ENCODE measurements at regions not wholly inside any gene's neighbourhood (a gene's known extent, or its start where the extent isn't known, plus 50 kb on each side); places are given as distances from the start of the nearest gene placed in this dataset.
"Not testable (repeated sequence)": the region's sequence is repeated elsewhere in the genome, so short reads cannot be mapped to it uniquely, and the experiment has no call there.

DNA sequence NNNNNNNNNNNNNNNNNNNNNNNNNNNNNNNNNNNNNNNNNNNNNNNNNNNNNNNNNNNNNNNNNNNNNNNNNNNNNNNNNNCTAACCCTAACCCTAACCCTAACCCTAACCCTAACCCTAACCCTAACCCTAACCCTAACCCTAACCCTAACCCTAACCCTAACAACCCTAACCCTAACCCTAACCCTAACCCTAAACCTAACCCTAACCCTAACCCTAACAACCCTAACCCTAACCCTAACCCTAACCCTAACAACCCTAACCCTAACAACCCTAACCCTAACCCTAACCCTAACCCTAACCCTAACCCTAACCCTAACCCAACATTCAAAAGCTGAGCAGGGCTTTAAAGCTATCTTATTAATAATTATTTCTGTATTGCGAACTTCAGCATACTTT, 182.5 kb upstream of the FAM20C start:
- not testable (repeated sequence) for DNase-seq

DNA sequence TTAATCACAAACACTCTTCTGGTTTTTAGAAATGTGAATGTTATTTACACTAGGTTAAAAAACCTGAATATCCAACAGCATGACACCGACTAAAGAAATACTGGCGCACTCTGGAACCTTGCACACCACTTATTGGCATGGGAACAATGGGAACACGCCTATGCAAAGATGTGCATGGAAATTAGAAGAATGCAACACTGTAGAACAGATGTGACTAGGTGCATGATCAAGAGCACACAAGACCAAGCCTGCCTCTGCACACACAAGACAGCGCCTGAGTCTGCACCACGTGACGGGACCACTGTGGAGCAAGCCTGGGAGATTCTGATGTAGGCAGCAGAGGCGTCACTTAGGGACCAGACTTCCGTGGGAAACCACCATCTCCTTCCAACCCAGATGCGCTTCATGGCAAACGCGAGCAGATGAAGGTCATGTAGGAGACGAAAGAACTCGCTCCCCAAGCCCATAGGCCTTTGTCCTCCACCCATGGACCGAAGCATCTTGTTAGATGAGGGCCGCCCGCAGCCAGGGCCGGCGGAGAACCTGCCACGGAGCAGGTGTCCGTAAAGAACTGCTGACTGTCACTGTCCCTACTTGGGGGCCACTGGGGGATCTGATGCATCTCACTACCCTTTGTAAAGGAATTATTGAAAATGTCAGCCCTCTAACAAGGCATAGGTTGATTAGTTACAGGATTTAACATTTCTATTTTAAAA, 159.6 kb upstream of the FAM20C start:
- DNase-seq, result not testable (repeated sequence)

DNA sequence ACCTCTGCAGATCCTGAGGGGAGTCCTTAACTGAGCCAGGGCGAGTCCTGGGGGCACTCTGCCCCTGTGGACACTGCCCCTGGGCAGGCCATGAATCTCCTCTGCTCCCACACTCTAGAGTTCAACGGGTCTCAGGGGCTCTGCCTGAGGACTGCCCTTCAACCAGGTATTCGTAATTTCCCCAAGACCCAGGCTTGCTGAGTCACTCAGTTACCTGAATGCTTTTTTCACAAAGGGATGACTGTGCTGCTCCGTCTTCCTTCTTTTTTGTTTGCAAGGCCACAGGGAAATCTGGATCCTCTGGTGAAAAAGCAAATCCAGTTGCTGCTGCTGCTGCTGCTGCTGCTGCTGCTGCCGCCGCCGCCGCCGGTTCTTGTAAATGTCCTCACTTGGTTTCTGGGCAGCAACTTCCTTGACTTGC, 157.2 kb upstream of the FAM20C start:
- DNase-seq, result not testable (repeated sequence)

DNA sequence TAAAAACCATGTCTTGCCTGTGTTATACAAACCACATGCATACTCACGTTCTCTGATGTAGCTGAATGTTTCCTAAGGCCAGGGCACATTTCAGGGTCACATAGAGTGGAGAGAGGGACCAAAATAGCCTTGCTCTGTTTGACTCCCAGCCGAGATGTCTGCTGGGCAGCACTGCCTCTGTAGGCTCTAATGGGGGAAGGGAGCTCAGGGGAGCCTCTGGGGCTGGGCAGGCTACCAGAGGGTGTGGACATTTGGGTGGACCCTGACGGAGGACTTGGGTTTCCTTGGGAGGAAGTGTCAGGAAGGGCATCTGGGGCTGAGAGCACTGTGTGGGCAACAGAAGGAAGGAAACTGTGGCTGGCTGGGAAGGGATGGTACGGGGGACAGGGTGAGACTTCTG, 155.8 kb upstream of the FAM20C start:
- not testable (repeated sequence) for DNase-seq

DNA sequence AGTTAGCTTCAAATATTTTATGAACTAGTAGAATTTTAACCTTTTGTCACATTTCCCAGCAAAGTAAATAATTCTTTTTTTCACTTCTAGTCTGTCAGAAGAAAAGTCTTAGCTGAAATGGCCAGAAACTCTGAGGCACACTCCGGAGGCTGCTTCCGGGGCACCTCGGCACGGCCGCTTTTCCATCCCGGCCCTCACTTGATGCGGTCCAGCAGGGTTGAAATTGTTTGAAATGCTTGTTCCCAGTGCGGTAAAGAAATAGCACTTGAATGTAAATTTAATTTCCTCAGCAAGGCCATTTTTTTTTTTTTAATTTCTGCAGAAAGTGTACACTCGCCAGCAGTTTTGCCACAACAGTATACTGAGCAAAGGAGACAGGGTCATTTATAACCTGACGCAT, 154.7 kb upstream of the FAM20C start:
- not testable (repeated sequence) for DNase-seq

DNA sequence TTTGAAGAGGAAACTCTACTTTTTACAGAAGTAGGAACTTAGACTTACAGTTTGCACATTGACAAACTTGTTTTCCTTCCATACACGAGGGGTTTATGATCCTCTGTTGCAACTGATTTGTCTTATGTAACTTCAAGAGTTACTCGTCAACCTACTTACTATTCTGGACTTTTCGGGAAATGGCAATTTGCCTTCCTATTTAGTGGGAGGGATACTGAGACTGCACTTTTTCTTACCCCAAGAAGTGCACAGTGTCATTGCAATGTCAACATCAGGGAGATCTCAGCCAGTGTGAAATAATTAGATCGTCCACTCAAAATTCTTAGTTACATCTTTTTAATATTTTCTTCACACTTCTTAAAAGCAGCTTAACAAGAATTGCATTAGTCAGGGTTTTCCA, 153.9 kb upstream of the FAM20C start:
- DNase-seq, result not testable (repeated sequence)

DNA sequence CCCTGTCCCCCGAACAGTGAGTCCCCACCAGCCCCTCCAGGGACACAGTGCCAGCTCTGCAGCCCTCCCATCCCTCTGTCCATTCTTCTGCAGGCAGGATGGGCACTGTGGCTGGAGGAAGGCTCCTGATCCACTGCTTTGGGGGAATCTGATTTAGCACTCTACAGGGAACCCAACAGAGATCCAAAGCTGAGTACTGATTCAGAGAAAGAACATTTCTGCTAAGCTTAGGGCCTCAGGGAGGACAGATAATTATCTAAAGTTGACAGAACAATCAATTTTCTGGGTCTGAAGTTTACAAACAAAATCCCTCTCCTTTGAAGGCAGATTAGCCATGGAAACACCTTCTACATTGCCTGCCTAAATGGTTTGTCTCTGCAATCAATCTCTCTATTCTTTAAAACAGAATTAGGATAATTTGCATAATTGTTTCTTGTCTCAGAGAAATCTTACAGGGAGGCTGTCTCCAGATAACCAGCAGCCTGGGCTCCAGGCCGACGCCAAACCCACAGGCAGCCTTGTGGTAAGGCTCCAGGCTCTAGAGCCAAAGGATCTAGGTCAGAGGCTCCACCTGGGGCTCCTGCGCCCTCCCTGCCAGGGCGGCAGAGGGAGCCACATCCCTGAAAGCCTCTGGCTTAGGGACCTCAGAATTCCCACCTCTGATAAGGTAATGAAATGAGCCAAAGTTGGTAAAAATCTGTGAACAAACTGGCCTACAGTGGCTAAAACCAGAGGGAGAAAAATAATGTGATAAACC, 152.2 kb upstream of the FAM20C start:
- DNase-seq, result not testable (repeated sequence)

DNA sequence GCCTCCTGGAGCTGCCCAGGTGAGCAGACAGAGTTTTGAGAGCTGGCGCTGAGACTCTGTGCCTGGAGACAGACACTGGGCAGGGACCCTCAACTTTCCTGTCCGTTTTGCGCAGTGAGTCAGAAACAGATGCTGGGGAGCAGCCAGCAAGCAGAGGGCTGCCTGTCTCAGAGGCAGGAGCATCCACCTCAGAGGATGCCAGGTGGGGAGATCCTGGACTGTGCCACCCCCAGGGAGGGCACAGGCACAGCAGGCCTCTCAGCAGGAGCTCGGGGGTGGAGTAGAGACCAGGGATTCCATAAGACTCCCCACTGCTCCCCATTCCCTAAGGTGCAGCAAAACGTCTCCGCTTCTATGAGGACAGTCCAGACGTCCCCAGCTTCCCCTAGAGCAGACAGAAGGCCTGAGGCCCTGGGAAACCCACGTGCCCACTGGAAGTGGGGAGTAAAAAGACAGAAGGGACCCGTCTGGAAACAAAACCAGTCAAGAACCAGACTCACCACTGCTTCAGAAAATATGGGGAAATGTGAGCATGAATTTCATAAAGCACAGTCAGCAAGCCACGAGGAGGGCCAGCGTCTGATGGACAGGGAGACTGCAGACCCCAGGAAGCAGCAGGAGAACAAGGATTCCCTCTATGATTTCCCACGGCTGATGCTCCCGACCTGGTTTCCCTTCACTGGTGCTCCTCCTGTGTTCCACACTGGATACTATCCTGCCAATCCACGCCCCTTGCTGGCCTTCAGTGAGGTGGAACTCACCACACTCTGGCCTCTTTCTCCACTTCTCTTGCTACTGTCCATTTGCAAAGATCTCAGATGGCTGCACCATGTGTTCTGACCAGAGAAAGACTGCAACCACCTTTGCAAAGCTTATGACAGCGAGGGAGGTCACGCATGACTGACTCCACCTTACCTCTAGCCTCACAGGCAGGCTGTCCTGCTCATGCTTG, 151.3 kb upstream of the FAM20C start:
- DNase-seq, result no peak

DNA sequence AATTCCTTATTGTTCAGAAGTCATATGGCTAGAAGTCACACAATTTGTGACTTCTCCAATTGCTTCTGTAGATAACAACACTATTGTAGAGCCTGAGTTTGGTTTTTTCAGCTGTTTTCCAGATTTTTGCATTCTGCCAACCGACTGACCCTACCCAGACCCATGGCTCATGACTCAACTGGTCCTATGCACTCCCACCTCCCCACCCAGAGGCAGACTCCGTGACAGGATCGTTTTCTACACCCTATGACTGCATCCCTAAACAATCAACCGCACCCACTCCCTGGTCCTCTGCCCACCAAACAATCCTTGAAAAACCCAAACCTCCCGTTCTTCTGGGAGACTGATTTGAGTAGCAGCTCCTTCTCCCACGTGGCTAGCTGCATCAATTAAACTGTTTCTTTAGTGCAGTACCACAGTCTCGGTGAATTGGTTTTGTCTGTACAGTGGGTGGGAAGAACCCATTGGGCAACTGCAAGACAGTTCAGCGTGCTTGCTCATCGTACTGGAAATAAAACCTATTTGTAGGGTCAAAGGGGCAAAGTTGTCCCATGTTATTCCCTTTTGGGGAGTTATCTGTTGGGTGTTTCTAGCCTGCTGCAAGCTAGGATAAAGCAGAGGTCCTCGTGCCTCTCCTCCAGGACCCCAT, 150.3 kb upstream of the FAM20C start:
- DNase-seq, result no peak

DNA sequence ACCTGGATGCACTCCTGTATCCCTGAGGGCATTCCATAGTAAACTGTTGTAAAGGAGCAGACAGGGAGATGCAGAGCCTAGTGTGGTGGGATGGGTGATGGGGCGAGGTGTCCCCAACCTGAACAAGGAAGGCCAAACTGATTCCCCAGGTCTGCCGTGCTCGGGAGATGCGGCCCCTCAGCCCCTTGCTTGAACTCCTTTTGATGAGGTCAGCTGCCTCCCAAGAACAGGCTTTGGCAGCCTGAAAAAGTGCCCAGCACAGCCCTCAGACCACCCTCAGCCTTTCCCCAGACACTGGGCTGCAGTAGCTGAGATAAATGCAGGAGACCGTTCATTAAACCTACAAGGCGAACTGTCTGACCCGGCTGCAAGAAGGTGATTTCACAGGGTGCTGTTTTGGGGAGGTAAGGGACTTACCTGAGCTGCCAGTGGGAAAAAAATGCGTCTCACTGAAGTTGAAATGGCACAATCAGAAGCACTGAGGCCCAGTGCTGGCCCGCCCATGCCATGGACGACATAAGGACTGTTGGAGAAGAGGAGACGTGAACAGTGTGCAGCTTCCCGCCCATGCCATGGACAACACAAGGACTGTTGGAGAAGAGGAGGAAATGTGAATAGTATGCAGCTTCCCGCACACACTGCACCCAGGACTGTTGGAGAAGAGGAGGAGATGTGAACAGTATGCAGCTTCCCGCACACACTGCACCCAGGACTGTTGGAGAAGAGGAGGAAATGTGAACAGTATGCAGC, 148.4 kb upstream of the FAM20C start:
- DNase-seq, result no peak

DNA sequence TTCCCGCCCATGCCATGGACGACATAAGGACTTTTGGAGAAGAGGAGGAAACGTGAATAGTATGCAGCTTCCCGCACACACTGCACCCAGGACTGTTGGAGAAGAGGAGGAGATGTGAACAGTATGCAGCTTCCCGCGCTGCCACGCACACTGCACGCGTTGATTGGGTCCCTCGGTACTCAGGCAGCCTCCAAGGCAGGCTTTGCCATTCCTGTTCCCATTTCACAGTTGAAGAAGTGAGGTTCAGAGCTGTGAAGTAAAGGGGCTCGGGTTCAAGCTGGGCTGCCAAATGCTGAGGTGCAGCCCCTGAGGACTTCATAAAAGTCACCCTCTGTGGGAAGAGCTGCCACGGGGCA, 147.9 kb upstream of the FAM20C start:
- DNase-seq, result no peak

DNA sequence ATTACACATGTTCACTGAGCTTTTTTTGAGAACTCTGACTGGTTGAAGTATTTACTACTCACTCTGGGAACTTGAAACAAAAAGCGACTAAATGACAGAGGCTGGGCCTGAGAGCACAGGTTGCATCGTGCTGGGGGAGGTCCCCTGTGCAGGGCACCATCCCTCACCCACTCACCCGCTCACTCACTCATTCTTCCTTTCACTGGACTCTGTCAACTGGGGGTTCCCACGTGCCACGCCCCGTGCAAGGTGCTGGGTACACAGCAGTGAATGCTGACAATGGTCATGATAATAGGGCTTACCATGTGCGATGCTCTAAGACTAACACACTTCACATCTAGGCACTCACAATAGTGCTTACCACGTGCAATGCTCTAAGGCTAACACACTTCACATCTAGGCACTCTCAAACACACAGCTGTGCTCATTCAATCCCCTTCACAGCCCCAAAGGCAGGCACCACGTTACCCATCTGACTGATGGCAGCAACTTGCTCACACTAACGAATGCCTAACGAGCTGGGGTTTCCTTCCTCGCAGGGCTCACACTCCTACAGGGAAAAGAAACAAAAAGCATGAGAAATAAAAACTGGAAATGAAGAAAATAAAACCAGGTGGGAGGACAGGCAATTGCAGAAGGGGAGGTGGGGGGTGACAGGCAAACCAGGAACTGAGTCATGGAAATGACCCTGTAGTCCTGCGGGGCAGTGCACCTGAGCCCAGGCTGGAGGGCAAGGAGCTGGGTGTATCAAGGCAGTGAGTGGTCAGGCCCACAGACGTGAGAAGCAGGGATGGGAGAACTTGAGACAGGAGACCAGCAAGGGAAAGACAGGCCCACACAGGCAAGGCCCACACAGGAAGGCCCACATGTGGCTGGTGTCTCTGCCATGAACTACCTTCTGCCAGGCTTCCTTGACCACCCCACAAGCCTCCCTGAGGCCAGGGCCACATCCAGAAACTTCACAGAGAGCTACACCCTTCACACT, 147.0 kb upstream of the FAM20C start:
- DNase-seq, result peak; percentile 35

DNA sequence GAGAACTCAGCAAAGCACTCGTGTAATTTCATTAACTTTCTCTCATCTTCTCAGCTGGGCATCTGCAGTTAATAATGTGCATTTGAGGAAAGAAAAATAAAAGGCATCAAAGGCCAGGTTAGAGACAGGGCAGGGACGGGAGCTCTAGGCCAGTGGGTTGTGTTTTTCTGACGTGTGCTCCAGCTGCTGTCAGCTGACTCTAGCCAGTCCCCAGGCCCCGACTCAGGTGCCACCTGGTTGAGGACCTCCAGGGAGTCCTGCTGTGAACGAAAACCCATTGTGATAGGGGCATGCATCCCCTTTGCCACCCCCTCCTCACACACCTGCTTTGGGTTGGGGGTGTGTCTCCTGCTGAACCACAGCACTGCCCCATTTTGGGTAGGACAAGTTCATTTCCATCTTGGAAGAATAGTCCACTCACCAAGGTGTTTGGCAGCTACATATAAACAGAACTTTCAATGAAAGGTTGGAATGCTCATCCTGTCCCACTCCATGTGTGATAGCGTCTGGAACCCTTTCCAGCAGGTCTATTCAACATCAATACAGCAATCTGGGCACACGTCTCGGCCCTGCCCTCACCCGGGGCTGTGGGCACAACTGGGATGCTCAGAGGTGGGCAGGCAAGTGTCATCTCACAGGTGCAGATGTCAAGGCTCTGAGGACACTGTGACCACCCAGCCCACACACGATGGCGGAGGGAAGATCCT, 146.1 kb upstream of the FAM20C start:
- DNase-seq, result no peak

DNA sequence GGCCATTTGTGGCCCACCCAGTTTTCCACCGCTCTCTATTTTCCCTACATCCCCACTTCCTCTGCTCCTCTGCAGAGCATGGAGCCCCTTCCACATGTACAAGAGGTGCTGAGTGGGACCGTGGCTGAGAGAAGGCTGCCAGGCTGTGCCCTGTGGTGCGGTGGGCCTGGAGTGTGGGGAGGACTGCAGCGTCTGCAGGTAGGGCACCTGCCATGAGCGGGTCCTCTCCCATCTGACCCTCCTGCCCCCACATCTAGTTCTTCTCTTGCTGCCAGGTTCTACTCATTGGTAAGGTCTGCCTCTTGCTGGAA, 145.6 kb upstream of the FAM20C start:
- no peak for DNase-seq

DNA sequence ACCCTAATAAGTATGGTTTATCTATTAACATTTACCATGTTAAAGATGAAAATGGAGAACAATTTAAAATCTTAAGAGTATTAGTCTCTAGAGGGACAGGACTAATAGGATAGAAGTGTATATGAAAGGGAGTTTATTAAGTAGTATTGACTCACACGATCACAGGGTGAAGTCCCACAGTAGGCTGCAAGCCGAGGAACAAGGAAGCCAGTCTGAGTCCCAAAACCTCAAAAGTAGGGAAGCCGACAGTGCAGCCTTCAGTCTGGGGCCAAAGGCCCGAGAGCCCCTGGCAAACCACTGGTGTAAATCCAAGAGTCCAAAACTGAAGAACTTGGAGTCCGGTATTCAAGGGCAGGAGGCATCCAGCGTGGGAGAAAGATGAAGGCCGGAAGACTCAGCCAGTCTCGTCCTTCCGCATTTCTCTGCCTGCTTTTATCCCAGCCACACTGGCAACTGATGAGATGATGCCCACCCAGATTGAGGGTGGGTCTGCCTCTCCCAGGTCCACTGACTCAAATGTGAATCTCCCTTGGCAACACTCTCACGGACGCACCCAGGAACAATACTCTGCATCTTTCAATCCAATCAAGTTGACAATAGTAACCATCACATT, 140.8 kb upstream of the FAM20C start:
- DNase-seq, result no peak

DNA sequence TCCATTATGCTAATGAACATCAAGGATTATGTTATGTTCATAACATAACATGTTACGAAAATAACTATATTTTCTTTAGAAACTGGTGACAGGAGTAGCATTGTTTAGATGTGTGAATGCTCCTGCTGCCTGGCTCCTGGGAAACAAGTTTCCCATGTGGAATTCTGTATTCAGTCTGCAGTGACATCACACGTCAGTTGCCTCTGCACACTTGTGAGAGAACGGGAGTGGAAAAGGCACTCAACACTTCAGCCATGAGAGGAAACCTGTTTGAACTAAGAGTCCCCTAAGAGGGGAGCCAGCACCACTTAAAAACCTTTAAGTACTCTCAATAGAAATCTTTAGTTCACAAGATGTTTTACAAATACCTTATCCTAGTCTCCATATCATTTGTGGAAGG, 140.3 kb upstream of the FAM20C start:
- no peak for DNase-seq

DNA sequence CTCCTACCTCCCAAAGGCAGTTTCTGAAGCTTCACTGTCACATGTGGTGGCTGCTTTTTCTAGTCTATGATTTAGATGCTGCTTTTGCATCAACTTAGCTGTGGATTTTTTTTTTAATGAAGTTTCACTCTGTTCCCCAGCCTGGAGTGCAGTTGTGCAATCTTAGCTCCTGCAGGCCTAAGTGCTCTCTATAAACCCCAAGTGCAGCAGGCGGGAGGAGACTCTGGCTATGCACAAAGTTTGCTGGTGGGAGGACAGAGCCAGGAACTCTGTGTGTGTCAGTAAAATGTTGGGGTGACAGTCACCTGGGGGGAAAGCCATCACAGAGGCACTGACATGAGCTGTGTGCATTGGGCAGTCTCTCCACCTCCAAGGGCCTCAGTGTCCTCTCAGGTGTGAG, 138.8 kb upstream of the FAM20C start:
- DNase-seq, result no peak

DNA sequence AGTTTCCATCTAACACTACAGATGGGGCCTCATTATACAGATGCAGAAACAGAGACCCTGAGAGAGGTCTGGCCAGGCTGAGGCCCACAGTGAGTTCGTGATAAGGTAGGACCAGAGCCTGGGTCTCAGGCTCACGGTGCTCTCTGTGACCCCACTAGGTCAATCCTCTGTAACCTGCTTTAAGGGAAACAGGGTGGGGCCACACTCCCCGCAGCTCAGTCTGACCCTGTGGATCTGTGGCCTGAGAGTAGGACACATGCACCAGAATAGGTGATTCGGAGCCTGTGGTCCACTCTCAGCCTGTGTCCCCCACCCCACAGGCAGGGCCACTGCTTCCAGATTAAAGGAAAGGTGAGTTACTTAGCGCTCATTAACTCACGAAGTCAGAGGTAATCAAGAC, 137.8 kb upstream of the FAM20C start:
- DNase-seq, result no peak

DNA sequence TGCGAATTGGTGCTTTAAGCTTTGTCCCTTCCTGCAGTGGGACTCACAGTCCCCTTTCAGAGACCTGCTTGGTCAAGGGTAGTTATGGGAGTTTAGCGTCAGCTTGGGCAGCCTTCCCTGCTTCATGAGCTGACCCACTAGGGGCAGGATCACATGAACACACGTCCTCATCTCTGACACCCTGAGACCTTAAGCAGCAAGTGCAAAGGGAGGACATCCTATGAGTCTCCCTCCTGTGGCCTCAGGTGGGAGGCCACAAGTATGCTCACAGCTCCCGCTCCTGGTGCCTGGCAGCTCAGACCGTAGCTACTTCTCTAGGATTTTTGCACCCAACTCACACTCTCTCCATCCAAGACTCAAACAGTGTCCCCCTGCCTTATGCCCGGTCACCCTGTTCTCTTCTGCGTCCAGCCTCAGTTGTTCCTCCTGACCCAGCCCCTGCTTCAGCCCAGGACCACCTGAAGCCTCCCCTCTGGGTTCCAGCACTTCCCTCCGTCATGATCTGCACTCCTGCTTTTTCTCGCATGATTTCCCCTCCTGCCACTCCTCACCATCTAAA, 136.6 kb upstream of the FAM20C start:
- no peak for DNase-seq
